GM23248 (cell line): ENCODE measurements at regions not wholly inside any gene's neighbourhood (a gene's known extent, or its start where the extent isn't known, plus 50 kb on each side); places are given as distances from the start of the nearest gene placed in this dataset.

ENCODE experiments used
- EZH2 ChIP-seq: fragments of 200-600 bp; sonication (generic); IDR thresholded peaks from 2 replicates; pipeline ENCODE4 v1.6.1; 2018; ENCODE audit warnings: antibody characterized with exemption, mild to moderate bottlenecking; ENCODE audit not compliant: insufficient read depth, poor library complexity, severe bottlenecking
- EZH2phosphoT487 ChIP-seq: fragments of 200-600 bp; sonication (generic); IDR thresholded peaks from 2 replicates; pipeline ENCODE4 v1.6.1; 2018; ENCODE audit warnings: antibody characterized with exemption, moderate library complexity, mild to moderate bottlenecking, low read depth; ENCODE audit not compliant: insufficient read depth

DNA sequence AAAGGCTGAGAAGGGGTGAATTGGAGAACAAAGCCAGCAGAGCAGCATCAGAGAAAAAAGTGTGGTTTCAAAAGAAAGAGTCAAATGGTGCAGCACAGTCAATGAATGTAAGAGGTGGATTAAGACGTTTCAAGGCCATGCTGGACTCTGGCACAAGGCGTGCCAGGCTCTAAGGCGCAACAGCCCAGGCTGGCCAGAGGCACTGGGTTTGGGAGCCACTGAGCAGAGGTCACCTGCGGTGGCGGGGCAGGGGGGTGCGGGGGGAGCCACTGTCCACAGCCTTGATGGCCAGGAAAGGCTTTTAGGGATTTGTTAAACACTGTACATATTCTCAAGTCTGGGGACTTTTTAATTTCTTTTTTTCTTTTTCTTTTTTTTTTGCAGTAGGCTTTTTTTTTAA, 222.5 kb upstream of the FAT1 start:
- no peak for TF ChIP-seq EZH2
- TF ChIP-seq EZH2phosphoT487, result no peak
